PFSK-1 (cell line): ENCODE measurements at regions not wholly inside any gene's neighbourhood (a gene's known extent, or its start where the extent isn't known, plus 50 kb on each side); places are given as distances from the start of the nearest gene placed in this dataset.

Experiments used
- FOXP2 ChIP-seq: optimal IDR thresholded peaks from 2 replicates; pipeline ENCODE3; 2011; ENCODE audit warnings: borderline replicate concordance, control low read depth, inconsistent platforms; ENCODE audit not compliant: insufficient read depth; ENCODE audit errors: extremely low read length, extremely low read depth
- POLR2AphosphoS5 ChIP-seq: IDR thresholded peaks from 2 replicates; pipeline ENCODE4 v1.6.1; 2012; ENCODE audit warnings: low read depth, mild to moderate bottlenecking, control low read depth, low read length, moderate library complexity
- REST ChIP-seq, 2 experiments: IDR thresholded peaks; 2 replicates each; pipeline versions ENCODE4 v1.6.1 to v1.8.0; 2011 to 2012; ENCODE audit warnings: low read depth in 2 of 2, low read length in 2 of 2, control low read depth in 1 of 2, inconsistent platforms in 1 of 2, mild to moderate bottlenecking in 1 of 2, moderate library complexity in 1 of 2; ENCODE audit not compliant: insufficient read depth in 1 of 2
- SIN3A ChIP-seq: IDR thresholded peaks from 2 replicates; pipeline ENCODE4 v1.6.1; 2012; ENCODE audit warnings: mild to moderate bottlenecking, low read length, moderate library complexity, borderline replicate concordance; ENCODE audit not compliant: insufficient read depth
- TAF1 ChIP-seq: IDR thresholded peaks from 2 replicates; pipeline ENCODE4 v1.6.1; 2012; ENCODE audit warnings: low read length, control low read depth, borderline replicate concordance; ENCODE audit not compliant: insufficient read depth

- TF ChIP-seq TAF1 (no peak), SIN3A (no peak), FOXP2 (no peak), POLR2AphosphoS5 (no peak), REST (IDR thresholded peaks at IDR 0.05; ENCODE audit: insufficient read depth in 1 of 2, low read depth in 2 of 2, low read length in 2 of 2) (no peak)
Measured at GRCh38 chr11:70841264-70841663, 411.1 kb downstream of the SHANK2 start.

- TF ChIP-seq SIN3A (no peak), REST (IDR thresholded peaks at IDR 0.05; ENCODE audit: insufficient read depth in 1 of 2, low read depth in 2 of 2, low read length in 2 of 2) (no peak), TAF1 (no peak)
Measured at GRCh38 chr11:70842256-70842655, 410.1 kb downstream of the SHANK2 start.

GRCh38 chr11:70842701-70843100 lies 409.7 kb downstream of the SHANK2 start:
- TF ChIP-seq SIN3A: no peak
- TF ChIP-seq TAF1: no peak
- TF ChIP-seq REST (IDR thresholded peaks at IDR 0.05; ENCODE audit: insufficient read depth in 1 of 2, low read depth in 2 of 2, low read length in 2 of 2): no peak
- TF ChIP-seq POLR2AphosphoS5: no peak
- TF ChIP-seq FOXP2: no peak

GRCh38 chr11:70843906-70844305 lies 408.5 kb downstream of the SHANK2 start:
- no peak for TF ChIP-seq REST (IDR thresholded peaks at IDR 0.05; ENCODE audit: insufficient read depth in 1 of 2, low read depth in 2 of 2, low read length in 2 of 2)

GRCh38 chr11:70844387-70844786 lies 408.0 kb downstream of the SHANK2 start:
- TF ChIP-seq REST (IDR thresholded peaks at IDR 0.05; ENCODE audit: insufficient read depth in 1 of 2, low read depth in 2 of 2, low read length in 2 of 2) (no peak), POLR2AphosphoS5 (no peak), TAF1 (no peak), SIN3A (no peak), FOXP2 (no peak)
